KBM-7 (cell line): ENCODE measurements at regions not wholly inside any gene's neighbourhood (a gene's known extent, or its start where the extent isn't known, plus 50 kb on each side); places are given as distances from the start of the nearest gene placed in this dataset.
"Not testable (repeated sequence)": the region's sequence is repeated elsewhere in the genome, so short reads cannot be mapped to it uniquely, and the experiment has no call there.

Experiments used
- DNase-seq: peaks from one replicate; pipeline ENCODE4 v3.0.0-alpha.2; 2015
- in situ Hi-C: fragments of 300-500 bp; cut with MboI; formaldehyde crosslinking; loops from 2 replicates; pipeline ENCODE4 v1.14.3; 2020; ENCODE audit warnings: low sequenced_read_pairs, low pct_unique_long_range_greater_than_20kb, mixed read lengths

DNA sequence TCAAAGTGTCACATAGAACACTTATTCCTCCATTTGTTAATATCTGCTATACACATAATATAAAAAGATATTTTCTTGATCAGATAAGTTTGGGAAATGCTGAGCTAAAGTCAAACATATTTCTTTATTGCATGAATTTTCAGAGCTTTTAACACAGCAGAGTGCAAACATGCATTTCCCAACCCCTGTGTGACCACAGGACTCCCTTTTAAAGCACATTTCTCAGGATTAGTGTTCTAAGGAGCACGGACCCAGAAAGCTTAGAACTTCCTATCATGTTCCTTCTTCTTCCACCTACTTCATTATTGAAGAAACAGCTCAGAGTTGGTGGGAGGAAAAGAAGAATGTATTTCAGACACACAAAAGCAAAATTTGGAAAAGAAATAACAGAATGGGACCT is 109.1 kb upstream of the CDC42BPA start:
- in situ Hi-C loops = loop anchor here (25.0 kb wide), 1 partner anchor 815 kb away; no protein-coding TSS in a partner anchor
- no peak for DNase-seq

DNA sequence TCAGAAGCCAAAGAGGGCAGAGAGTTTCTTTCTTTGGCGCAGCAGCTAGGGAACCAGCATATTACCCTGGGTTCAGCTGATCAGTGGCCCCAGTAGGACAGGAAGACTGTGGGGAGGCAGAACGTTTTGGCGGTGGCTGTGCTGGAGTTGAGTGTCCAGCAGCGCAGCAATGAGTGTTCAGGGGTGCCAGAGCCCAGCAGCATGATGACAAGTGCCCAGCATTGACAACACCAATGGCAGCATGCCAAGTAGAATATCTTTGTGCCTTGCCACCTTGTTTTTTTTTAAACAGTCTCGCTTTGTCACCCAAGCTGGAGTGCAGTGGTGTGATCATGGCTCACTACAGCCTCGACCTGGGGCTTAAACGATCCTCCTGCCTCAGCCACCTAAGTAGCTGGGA is 106.7 kb upstream of the CDC42BPA start:
- in situ Hi-C loops = loop anchor here (25.0 kb wide), 1 partner anchor 813 kb away; no protein-coding TSS in a partner anchor
- no peak for DNase-seq

DNA sequence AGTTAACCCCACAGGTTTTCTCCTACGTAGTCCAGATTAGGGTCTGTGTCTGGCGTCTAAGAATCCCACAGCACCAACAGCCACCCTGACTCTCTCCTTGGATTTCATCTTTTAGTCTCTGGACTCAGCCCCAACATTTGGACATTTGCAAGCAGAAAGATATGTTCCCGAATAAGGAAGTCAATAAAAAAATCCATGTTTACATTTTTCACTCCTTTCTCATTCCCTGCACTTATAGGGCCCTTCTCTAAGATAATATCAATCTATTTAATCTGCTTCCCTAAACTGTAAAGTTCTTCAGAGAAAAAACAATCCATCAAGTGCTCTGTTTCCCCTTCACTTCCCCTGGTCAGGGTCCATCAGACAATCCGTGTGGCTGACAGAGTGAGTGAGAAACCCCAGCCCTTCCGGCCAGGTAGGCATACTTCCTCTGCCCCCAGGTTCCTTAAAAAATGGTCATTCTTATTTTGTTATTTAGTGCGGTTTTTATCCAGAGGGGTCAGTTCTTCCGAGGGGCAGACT is 105.9 kb upstream of the CDC42BPA start:
- in situ Hi-C loops = no loop called here
- peak; percentile 45 for DNase-seq

DNA sequence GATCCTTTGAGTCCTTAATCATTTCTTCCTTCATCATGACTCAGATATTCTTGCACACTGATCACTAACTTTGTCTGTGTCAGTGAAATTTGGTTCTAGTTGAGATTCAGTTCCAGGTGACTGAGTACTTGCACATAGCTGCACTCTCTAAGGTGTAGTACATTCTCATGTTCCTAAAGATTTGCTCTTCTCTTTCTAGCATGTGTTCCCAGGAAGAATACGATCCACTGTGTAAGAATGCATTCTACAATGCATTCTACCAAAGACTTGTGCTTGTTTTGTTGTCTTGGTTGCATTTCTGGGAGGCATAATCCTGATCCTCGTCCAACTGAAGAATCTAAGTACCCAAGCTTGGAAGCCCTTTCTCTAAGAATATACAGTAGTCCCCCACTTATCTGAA is 104.3 kb upstream of the CDC42BPA start:
- no peak for DNase-seq
- in situ Hi-C loops = no loop called here

DNA sequence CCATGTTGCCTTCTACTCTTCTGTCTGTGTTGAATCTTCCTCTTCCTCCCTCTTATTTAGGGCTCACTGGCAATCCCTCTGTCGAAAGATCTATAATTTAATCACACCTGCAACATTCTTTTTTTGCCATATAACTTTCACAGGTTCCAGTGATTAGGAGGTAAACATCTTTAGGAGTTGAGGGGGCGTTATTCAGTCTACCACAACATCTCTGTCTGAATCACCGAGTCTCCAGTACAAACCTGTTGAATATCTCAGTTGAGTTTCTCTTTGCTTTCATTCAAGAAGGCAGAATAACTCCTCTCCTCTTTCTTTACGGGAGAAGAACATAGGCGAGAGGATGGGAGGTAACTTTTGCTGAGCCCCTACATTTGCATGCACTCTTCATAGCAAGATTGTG is 101.9 kb upstream of the CDC42BPA start:
- in situ Hi-C loops = no loop called here

DNA sequence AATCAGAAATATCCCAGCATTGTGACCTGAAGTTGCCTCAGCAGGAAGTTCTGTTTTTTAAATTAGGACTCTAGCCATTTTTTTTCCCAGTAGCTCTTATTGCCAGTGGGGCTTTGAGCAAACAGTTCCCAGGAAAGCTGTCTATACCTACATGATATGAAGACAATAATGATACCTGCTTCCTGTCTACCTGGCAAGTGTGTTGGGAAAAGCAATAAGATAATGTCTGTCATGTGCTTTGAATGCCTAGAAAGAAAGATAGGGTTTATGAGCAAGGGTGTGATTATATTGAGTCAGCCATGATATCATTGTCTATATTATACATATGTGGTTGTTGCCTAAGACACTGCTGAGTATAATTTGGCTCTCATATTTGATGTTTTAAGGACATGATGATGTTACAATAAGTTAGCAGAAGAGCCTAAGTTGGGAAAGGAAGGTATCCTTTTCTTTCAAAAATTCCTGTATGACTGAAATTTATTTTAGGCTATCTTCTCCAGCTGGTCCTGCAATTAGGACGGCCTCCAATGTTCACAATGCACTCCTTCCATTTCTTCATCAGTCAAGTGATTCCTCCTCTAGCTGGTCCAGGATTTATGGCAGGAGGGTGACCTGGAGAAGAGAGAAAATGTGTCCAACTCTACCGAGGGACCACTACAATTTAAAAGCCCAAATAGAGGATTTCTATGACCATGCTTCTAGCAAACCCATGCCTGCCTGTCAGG is 99.6 kb upstream of the CDC42BPA start:
- in situ Hi-C loops = no loop called here
- DNase-seq = no peak

More for the DNA sequence above, 101.9 kb upstream of the CDC42BPA start:
- no peak for DNase-seq

DNA sequence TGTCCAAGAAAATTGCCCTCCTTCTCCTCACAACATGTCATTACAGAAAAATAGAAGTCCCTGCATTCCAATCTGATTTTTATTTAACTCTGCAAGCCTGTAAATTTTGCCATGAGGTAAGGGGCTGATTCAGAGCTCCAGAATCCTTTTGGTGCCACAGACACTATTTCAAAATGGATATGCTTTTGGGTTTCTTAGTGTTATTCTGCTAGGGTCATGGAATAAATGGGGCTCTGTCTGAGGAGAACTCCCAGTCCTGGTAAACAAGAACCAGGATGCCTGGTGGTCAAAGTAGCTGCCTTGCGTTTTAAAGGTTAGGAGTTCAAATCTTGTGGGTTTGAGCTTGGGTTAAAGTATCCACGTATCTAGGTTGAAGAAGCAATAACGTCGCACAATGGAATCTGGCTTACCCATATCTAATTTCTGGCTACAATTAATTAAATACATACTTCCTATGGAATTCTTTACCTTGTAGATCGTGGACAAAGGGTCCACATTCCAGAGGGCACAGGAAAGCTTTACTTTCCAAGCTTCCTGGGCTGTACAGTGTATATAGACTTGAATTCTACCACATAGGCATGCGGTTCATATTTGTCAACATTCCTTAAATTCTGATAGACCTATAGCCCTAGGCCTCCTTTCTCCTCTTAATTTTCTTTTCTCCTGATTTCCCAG is 98.0 kb upstream of the CDC42BPA start:
- in situ Hi-C loops = no loop called here
- DNase-seq = no peak

DNA sequence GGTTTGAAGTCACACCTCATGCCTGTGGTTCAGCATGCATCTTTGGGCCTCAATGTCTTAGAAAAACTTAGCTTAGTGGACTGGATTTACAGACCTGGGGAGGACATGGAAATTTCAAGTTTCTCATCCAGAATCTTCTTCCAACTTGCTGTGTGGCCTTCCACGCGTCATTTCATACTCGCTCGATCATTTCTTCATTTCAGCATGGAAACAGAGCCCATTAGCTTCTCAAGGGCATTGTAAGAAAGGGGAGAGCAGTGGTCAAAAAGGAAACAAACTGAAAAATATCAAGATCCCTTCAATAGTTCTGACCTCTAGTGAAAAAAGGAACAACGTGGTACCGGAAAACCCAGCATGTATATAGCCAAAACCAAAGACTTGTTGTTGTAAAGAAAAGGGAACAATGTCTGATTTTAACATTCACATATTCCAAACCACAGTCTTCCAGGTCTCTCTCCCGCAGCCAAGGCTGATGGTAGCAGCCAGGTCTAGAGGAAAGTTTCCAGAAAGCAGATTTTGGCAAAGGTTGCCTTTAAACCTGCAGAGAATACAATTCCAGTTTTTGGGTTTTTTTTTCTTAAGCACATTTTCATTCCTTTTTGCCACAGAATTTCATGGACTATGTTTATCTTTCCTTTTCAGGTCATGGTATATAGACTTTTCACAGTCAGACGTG is 97.0 kb upstream of the CDC42BPA start:
- in situ Hi-C loops = no loop called here
- peak; percentile 28 for DNase-seq

DNA sequence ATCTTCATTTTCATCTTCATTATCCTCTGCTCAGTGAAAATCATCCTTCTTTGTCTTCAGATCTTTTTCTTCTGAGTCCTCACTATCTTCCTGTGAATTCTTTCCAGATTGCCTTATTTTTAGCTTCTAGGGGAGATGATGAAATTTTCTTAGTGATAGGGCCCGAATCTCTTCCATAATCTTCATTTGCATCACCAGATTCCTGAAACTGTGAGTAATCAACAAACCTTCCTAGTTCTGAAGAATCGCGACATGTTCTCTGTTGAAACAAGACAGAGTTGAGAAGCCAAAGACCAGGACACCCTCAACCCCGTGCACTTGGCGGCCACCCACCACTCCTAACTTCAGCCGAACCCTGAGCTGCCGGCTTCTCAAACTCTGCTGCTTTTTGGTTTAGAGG is 92.8 kb upstream of the CDC42BPA start:
- in situ Hi-C loops = no loop called here
- no peak for DNase-seq

DNA sequence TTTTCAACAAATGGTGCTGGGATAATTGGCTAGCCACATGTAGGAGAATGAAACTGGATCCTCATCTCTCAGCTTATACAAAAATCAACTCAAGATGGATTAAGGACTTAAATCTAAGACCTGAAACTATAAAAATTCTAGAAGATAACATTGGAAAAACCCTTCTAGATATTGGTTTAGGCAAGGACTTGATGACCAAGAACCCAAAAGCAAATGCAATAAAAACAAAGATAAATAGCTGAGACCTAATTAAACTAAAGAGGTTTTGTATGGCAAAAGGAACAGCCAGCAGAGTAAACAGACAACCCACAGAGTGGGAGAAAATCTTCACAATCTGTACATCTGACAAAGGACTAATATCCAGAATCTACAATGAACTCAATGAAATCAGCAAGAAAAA is 88.0 kb upstream of the CDC42BPA start:
- DNase-seq, in situ Hi-C loops: not testable (repeated sequence)

DNA sequence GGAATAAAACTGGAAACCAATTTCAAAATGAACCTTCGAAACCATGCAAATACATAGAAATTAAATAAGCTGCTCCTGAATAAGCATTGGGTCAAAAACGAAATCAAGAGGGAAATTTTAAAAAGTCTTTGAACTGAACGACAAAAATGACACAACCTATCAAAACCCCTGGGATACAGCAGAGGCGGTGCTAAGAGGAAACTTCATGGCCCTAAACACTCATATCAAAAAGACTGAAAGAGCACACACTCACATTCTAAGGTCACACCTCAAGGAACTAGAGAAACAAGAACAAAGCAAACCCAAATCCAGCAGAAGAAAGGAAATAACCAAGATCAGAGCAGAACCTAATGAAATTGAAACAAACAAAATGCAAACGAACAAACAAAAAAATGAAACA is 85.2 kb upstream of the CDC42BPA start:
- DNase-seq = no peak
- in situ Hi-C loops = no loop called here

DNA sequence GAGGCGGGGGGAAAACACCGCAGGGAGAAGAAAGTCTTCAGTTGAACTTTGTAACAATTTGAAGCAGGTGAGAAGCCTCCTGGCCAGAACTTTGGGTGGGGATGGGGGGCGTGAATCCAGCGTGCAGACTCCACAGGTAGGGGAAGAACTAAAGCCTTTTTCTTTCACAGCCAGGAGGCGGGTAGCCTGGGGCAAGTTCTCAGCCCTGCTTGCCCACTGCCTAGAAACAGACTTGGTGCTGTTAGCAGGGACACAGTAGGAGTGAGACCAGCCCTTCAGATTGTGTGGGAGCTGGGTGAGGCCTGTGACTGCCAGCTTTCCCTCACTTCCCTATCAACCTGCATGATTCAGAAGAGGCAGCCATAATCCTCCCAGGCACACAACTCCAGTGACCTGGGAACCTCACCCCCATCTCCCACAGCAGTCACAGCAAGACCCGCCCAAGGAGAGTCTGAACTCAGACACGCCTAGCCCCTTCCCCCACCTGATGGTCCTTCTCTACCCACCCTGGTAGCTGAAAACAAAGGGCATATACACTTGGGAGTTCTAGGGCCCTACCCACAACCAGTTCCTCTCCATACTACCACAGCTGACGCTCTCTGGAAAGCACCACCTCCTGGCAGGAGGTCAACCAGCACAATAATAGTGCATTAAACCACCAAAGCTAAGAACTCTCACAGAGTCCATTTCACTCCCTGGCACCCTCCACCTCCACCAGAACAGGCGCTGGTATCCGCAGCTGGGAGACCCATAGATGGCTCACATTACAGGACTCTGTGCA is 83.5 kb upstream of the CDC42BPA start:
- in situ Hi-C loops = no loop called here
- no peak for DNase-seq

DNA sequence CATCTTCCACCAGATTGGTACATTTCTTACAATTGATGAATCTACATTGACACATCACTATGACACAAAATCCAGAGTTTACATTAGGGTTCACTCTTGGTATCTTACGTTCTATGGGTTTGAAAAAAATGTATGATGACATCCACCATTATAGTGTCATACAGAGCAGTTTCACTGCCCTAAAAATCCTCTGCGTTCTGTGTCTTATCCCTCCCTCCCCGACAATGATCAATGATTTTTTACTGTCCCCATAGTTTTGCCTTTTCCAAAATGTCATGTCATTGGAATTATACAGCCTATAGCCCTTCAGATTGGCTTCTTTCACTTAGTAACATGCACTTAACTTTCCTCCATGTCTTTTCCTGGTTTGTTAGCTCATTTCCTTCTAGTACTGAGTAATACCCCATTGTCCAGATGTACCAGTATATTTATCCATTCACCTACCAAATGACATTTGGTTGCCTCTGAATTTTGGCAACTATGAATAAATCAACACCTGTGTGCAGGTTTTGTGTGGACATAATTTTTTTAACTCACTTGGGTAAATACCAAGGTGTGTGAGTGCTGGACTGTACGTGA is 80.9 kb upstream of the CDC42BPA start:
- in situ Hi-C loops = no loop called here

DNA sequence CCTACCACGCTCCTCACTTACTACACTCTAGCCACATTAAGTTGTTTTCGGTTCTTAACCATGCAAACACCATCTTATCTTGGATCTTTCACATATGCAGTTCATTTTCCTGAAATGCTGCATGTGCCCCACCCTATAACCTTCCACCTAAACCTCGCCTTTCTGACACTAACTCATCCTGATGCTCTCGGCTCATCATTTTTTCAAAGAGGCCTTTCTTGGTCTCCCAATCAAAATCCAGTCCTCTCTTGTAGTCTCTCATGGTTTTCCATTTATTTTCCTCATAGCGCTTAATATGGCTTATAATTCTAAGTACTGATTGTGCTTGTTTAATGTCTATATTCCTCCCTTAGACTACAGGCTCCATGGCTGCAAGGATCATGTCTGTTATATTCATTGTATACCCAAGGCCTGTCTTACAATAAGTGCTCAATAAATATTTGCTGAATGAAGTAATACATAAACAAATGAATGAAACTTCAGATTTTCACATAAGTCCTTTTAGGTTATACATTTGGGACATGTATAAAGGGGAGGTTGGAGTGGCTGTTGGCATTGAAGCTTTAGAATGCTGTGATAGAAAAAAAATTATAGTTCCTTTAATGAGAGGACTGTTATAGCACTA is 79.2 kb upstream of the CDC42BPA start:
- in situ Hi-C loops = no loop called here
- DNase-seq = no peak

More for the DNA sequence above, 80.9 kb upstream of the CDC42BPA start:
- no peak for DNase-seq

DNA sequence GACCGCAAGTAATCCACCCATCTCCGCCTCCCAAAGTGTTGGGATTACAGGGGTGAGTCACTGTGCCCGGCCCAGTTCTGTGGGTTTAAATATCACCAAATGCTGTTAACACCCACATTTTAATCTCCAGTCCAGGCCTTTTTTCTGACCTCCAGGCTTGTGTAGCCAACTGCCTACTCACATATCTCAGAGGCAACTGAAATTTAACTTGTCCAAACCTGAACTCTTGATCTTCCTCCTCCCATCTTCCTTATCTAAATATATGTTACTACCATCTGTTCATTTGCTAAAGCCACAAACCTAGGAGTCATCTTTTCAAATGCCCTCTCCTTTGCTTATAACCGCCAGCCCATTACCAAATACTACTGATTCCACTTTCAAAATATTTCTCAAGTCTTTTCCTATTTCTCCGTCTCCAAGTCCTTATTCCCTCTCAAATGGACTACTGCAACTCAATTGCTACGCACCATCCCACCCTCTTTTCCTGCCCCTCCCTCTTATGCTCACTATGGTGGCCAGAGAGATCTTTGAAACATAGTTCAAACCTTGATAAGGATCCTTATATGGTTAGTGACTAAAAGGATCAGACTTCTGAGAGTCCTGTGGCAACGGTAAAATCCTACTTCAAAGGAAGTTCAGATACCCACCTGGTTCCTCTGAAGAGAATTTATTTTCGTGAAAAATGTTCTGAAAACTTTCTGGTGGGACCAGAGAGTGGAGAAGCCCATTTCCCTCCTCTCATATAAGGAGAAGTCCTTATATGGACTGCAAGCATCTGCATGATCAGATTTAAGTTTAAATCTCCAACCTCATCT is 78.5 kb upstream of the CDC42BPA start:
- in situ Hi-C loops = no loop called here
- peak; percentile 19 for DNase-seq

DNA sequence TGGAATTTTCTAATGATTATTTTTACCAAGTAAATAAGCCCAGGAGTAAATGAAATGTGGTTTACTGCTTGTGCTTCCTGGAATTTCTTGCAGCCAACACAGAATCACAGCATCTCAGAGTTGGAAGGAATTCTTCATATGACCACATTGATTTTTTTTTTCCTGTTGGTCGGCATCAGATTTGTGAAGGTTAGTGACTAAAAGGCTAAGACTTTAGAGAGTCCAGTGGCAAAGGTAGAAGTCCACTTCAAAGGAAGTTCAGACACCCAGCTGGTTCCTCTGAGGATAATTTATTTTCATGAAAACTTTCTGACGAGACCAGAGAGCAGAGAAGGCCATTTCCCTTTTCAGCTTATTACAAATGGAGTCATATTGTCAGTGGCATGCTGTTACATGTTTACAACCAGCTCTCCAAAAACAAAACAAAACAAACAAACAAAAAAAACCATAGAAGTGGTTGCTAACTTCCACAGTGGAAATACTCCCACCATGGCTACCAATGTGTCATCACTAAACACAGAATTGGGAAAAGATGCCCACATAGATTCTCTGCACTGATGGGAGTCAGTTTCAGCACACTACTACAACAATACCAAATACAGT is 77.2 kb upstream of the CDC42BPA start:
- in situ Hi-C loops = no loop called here
- no peak for DNase-seq

DNA sequence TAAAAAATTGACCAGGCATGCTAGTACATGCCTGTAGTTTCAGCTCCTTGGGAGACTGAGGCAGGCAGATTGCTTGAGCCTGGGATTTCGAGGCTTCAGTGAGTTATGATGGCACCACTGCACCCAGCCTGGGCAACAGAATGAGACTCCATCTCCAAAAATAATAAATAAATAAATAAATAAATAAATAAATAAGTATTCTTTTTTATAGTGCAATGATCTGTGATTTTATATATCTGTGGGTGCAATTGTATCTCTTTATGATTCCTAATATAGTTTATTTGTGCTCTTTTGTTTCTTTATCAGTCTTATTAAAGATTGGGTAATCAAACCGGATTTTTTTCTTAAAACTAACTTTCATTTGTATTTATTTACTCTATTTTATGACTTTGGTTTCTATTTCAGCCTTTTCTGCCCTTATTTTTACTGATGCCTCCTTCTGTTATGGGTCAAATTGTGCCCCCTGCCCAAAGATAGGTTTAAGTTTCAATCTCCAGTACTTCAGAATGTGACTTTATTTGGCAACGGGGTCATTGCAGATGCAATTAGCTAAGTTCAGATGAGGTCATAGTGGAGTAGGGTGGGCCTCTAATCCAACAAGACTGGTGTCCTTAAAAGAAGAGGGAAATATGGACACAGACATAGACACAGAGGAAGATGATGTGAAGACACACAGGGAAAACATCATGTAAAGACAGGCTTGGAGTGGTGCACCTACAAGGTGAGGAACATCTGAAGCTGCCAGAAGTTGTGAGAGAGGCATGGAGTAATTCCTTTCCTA is 74.9 kb upstream of the CDC42BPA start:
- no peak for DNase-seq
- in situ Hi-C loops = no loop called here
